Progenitor cell of endocrine pancreas (in vitro differentiated cells): ENCODE measurements at regions not wholly inside any gene's neighbourhood (a gene's known extent, or its start where the extent isn't known, plus 50 kb on each side); places are given as distances from the start of the nearest gene placed in this dataset.

Experiments
- DNase-seq: peaks from one replicate; pipeline ENCODE4 v3.0.0; 2021; ENCODE audit warnings: low spot score; ENCODE audit not compliant: unreplicated experiment
- H3K27ac Mint-ChIP-seq: 2 replicates; pipeline ENCODE4 v1.8.0; 2021; ENCODE audit warnings: mild to moderate bottlenecking, moderate library complexity, mixed read lengths
- H3K27me3 Mint-ChIP-seq: 2 replicates; pipeline ENCODE4 v1.8.0; 2021; ENCODE audit warnings: mixed read lengths
- H3K36me3 Mint-ChIP-seq: 2 replicates; pipeline ENCODE4 v1.8.0; 2022; ENCODE audit warnings: mixed read lengths; ENCODE audit not compliant: insufficient read depth
- H3K4me1 Mint-ChIP-seq: 2 replicates; pipeline ENCODE4 v1.8.0; 2021; ENCODE audit warnings: low read depth, mixed read lengths
- H3K4me3 Mint-ChIP-seq: 2 replicates; pipeline ENCODE4 v1.8.0; 2021; ENCODE audit warnings: low read depth, mild to moderate bottlenecking, moderate library complexity, mixed read lengths
- H3K9me3 Mint-ChIP-seq: 2 replicates; pipeline ENCODE4 v1.8.0; 2021; ENCODE audit warnings: low read depth, mixed read lengths
- CTCF ChIP-seq: fragments of 200-600 bp; sonication (generic); IDR thresholded peaks from one replicate; pipeline ENCODE4 v1.5.0; 2021; ENCODE audit warnings: antibody characterized with exemption, mild to moderate bottlenecking; ENCODE audit not compliant: unreplicated experiment

GRCh38 chr5:155285706-155286105 is 272.2 kb downstream of the KIF4B start:
- peaks cover 20% of the 10 kb centered on the region for H3K27me3 Mint-ChIP-seq
- no peak overlapping the region for H3K27ac Mint-ChIP-seq
- H3K4me1 Mint-ChIP-seq = no peaks in the 10 kb centered on the region
- no peaks in the 10 kb centered on the region for H3K9me3 Mint-ChIP-seq
- H3K4me3 Mint-ChIP-seq = no peak overlapping the region
- no peak for DNase-seq
- H3K36me3 Mint-ChIP-seq = no peaks in the 10 kb centered on the region
- TF ChIP-seq CTCF = no peak

GRCh38 chr5:155290937-155291336 is 277.4 kb downstream of the KIF4B start:
- no peak for DNase-seq
- Mint-ChIP-seq H3K9me3 (no peaks in the 10 kb centered on the region), H3K4me3 (no peak overlapping the region), H3K27me3 (no peaks in the 10 kb centered on the region), H3K27ac (no peak overlapping the region), H3K36me3 (no peaks in the 10 kb centered on the region), H3K4me1 (no peaks in the 10 kb centered on the region)
- no peak for TF ChIP-seq CTCF

GRCh38 chr5:155293605-155294178 is 280.1 kb downstream of the KIF4B start:
- DNase-seq = no peak
- Mint-ChIP-seq H3K4me1 (no peaks in the 10 kb centered on the region), H3K4me3 (no peak overlapping the region), H3K9me3 (no peaks in the 10 kb centered on the region), H3K27me3 (no peaks in the 10 kb centered on the region), H3K27ac (no peak overlapping the region), H3K36me3 (no peaks in the 10 kb centered on the region)
- TF ChIP-seq CTCF = no peak

- H3K9me3 Mint-ChIP-seq = no peaks in the 10 kb centered on the region
Observed at GRCh38 chr5:155295111-155295510, 281.6 kb downstream of the KIF4B start.

GRCh38 chr5:155299386-155300005 is 285.9 kb downstream of the KIF4B start:
- H3K9me3 Mint-ChIP-seq = no peaks in the 10 kb centered on the region
- no peak for DNase-seq
- H3K4me3 Mint-ChIP-seq = no peak overlapping the region
- H3K36me3 Mint-ChIP-seq = no peaks in the 10 kb centered on the region
- no peak overlapping the region for H3K27ac Mint-ChIP-seq
- H3K4me1 Mint-ChIP-seq = no peaks in the 10 kb centered on the region
- TF ChIP-seq CTCF = no peak
- no peaks in the 10 kb centered on the region for H3K27me3 Mint-ChIP-seq

More at GRCh38 chr5:155295111-155295510, 281.6 kb downstream of the KIF4B start:
- no peak for TF ChIP-seq CTCF
- no peak overlapping the region for H3K27ac Mint-ChIP-seq
- DNase-seq = no peak
- H3K27me3 Mint-ChIP-seq = no peaks in the 10 kb centered on the region
- H3K4me3 Mint-ChIP-seq = no peak overlapping the region
- no peaks in the 10 kb centered on the region for H3K36me3 Mint-ChIP-seq
- H3K4me1 Mint-ChIP-seq = no peaks in the 10 kb centered on the region
